GM12878 (cell line): ENCODE measurements at regions not wholly inside any gene's neighbourhood (a gene's known extent, or its start where the extent isn't known, plus 50 kb on each side); places are given as distances from the start of the nearest gene placed in this dataset.

Source experiments
- ATAC-seq: fragments of 200-7000 bp; cut with Tn5 transposase; 3 replicates; pipeline ENCODE4 v1.9.1; 2020; ENCODE audit warnings: mild to moderate bottlenecking, moderate library complexity
- BruUV-seq: library from RNA; stranded (reverse); fragments of 400-500 nt; replicated peaks from 2 replicates; lab custom pipeline; 2021; lab: Mats Ljungman, UMichigan
- CTCF ChIA-PET: fragments of 300-600 bp; sonication (Branson Sonifier 250); formaldehyde crosslinking; extraction: SDS; loops from one replicate; lab custom pipeline; 2021; ENCODE audit warnings: inconsistent platforms; lab: Yijun Ruan, JAX
- POLR2A ChIA-PET: fragments of 350-600 bp; formaldehyde crosslinking; extraction: SDS; loops from one replicate; lab custom pipeline; 2021; ENCODE audit warnings: inconsistent platforms; lab: Charles Lee
- RAD21 ChIA-PET: fragments of 300-600 bp; sonication (Branson Sonifier 250); formaldehyde crosslinking; loops from one replicate; lab custom pipeline; 2023; ENCODE audit warnings: antibody characterized with exemption; ENCODE audit not compliant: unreplicated experiment; lab: Charles Lee
- SMC1A ChIA-PET: fragments of 300-600 bp; sonication (Branson Sonifier 250); formaldehyde crosslinking; loops from one replicate; lab custom pipeline; 2023; ENCODE audit not compliant: unreplicated experiment, uncharacterized antibody; lab: Charles Lee
- DNase-seq: peaks from one replicate; pipeline ENCODE4 v3.0.0-alpha.2; 2011; ENCODE audit warnings: low read depth, low spot score
- FAIRE-seq: peaks from 3 replicates; lab custom pipeline; 2011; peaks lifted over from hg19 to GRCh38; lab: Jason Lieb, UNC
- H2AFZ ChIP-seq: 2 replicates; pipeline ENCODE4 v1.6.0; 2011; ENCODE audit warnings: low read depth, low read length, control low read depth; ENCODE audit not compliant: control insufficient read depth
- H3K27ac ChIP-seq: 2 replicates; pipeline ENCODE4 v1.5.1; 2011; ENCODE audit warnings: control low read depth; ENCODE audit not compliant: control insufficient read depth, insufficient read depth
- H3K27me3 ChIP-seq, 2 experiments: replicated peaks in 1 of 2; 2 replicates each; pipeline versions ENCODE4 v1.6.0 to v1.6.1; 2011; ENCODE audit warnings: low read length in 1 of 2; ENCODE audit not compliant: control insufficient read depth in 2 of 2, insufficient read depth in 2 of 2
- H3K36me3 ChIP-seq, 2 experiments: 2 replicates each; pipeline ENCODE4 v1.5.1; 2011; ENCODE audit warnings: low read length in 1 of 2; ENCODE audit not compliant: control insufficient read depth in 2 of 2, insufficient read depth in 2 of 2
- H3K4me1 ChIP-seq: 2 replicates; pipeline ENCODE4 v1.6.1; 2011; ENCODE audit warnings: mild to moderate bottlenecking, low read length, moderate library complexity, mixed read lengths; ENCODE audit not compliant: control insufficient read depth, insufficient read depth
- H3K4me2 ChIP-seq: 2 replicates; pipeline ENCODE4 v1.6.0; 2011; ENCODE audit warnings: control low read depth; ENCODE audit not compliant: control insufficient read depth, insufficient read depth
- H3K4me3 ChIP-seq: fragments of 200-600 bp; sonication (generic); 2 replicates; pipeline ENCODE4 v1.5.1; 2016
- H3K79me2 ChIP-seq: 2 replicates; pipeline ENCODE4 v1.6.0; 2011; ENCODE audit warnings: low read length; ENCODE audit not compliant: control insufficient read depth, insufficient read depth
- H3K9ac ChIP-seq: 2 replicates; pipeline ENCODE4 v1.8.0; 2011; ENCODE audit warnings: low read length, control low read depth, mixed read lengths; ENCODE audit not compliant: control insufficient read depth, insufficient read depth
- H3K9me3 ChIP-seq: replicated peaks from 3 replicates; pipeline ENCODE4 v1.5.1; 2011; ENCODE audit warnings: mild to moderate bottlenecking, low read length; ENCODE audit not compliant: control insufficient read depth, insufficient read depth
- H4K20me1 ChIP-seq: 2 replicates; pipeline ENCODE4 v1.6.0; 2011; ENCODE audit not compliant: control insufficient read depth, insufficient read depth
- BCL3 ChIP-seq: IDR thresholded peaks from 2 replicates; pipeline ENCODE4 v1.6.1; 2011; ENCODE audit warnings: borderline replicate concordance, low read depth, mild to moderate bottlenecking, moderate library complexity, low read length; ENCODE audit not compliant: insufficient read depth, poor library complexity, severe bottlenecking
- FOXK2 ChIP-seq: fragments of 450-650 bp; IDR thresholded peaks from 2 replicates; pipeline ENCODE4 v1.6.1; 2017; ENCODE audit warnings: mild to moderate bottlenecking, moderate library complexity
- GATAD2B ChIP-seq: fragments of 450-650 bp; conservative IDR thresholded peaks from 2 replicates; pipeline ENCODE4 v1.6.1; 2017; ENCODE audit warnings: low read depth, mild to moderate bottlenecking, moderate library complexity
- KDM1A ChIP-seq: fragments of 200-600 bp; sonication (generic); IDR thresholded peaks from 2 replicates; pipeline ENCODE4 v1.6.1; 2016; ENCODE audit warnings: borderline replicate concordance
- RELA ChIP-seq: fragments of 450-650 bp; IDR thresholded peaks from 2 replicates; pipeline ENCODE4 v1.8.0; 2014; ENCODE audit warnings: borderline replicate concordance; ENCODE audit not compliant: partially characterized antibody
- SMC3 ChIP-seq: IDR thresholded peaks from 2 replicates; pipeline ENCODE4 v1.6.1; 2011; ENCODE audit warnings: low read length, improper control_type of control experiment, borderline replicate concordance
- TBL1XR1 ChIP-seq: IDR thresholded peaks from 2 replicates; pipeline ENCODE4 v1.6.1; 2012; ENCODE audit warnings: low read depth, low read length, improper control_type of control experiment
- WGBS: methylation state at CpG from one replicate; pipeline ENCODE4 v1.1.6; 2016; ENCODE audit warnings: low lambda C conversion rate; ENCODE audit not compliant: insufficient replicate concordance, insufficient coverage; ENCODE audit errors: missing lambda C conversion rate; 5-methylcytosine and 5-hydroxymethylcytosine counted together
- in situ Hi-C: fragments of 300-500 bp; cut with MboI; formaldehyde crosslinking; loops from 9 replicates; pipeline ENCODE4 v1.14.3; 2018; ENCODE audit warnings: mixed read lengths
- intact Hi-C: fragments of 100-400 bp; cut with micrococcal nuclease; formaldehyde crosslinking; loops from one replicate; pipeline ENCODE4 v1.14.2; 2022; ENCODE audit not compliant: unreplicated experiment

- WGBS, result 34% methylated on average over 9 of the region's 9 CpGs
- no peak for FAIRE-seq
- in situ Hi-C loops (no loop called here), intact Hi-C loops (no loop called here)
- no peak overlapping the region for H2AFZ ChIP-seq
- no peaks in the 10 kb centered on the region for H3K9me3 ChIP-seq
- no peak overlapping the region for H3K4me3 ChIP-seq
- H3K9ac ChIP-seq, result no peak overlapping the region
- no peak overlapping the region for H3K4me2 ChIP-seq
- no peak for ATAC-seq
- ChIA-PET POLR2A (no interaction called here), RAD21 (no interaction called here), SMC1A (interaction anchor here (0.8 kb wide), 1 partner anchor 13 kb away, joined by 3 read pairs; no protein-coding TSS in a partner anchor), CTCF (no interaction called here)
- H3K4me1 ChIP-seq, result no peaks in the 10 kb centered on the region
- H3K36me3 ChIP-seq, result no peaks in the 10 kb centered on the region
- H3K27me3 ChIP-seq, result no peaks in the 10 kb centered on the region
- BruUV-seq, result no TSS peak
- no peaks in the 10 kb centered on the region for H4K20me1 ChIP-seq
- TF ChIP-seq BCL3, result no peak
- TF ChIP-seq GATAD2B, result no peak
- TF ChIP-seq RELA, result no peak
- no peak for TF ChIP-seq TBL1XR1
- TF ChIP-seq FOXK2, result no peak
- TF ChIP-seq SMC3, result no peak
- no peak for TF ChIP-seq KDM1A
- no peaks in the 10 kb centered on the region for H3K79me2 ChIP-seq
- H3K27ac ChIP-seq, result no peak overlapping the region
- no peak for DNase-seq
Measured at GRCh38 chr4:138758876-138759553, 256.6 kb upstream of the NOCT start.
